ENCODE measurements at regions not wholly inside any gene's neighbourhood (a gene's known extent, or its start where the extent isn't known, plus 50 kb on each side); places are given as distances from the start of the nearest gene placed in this dataset.

DNA sequence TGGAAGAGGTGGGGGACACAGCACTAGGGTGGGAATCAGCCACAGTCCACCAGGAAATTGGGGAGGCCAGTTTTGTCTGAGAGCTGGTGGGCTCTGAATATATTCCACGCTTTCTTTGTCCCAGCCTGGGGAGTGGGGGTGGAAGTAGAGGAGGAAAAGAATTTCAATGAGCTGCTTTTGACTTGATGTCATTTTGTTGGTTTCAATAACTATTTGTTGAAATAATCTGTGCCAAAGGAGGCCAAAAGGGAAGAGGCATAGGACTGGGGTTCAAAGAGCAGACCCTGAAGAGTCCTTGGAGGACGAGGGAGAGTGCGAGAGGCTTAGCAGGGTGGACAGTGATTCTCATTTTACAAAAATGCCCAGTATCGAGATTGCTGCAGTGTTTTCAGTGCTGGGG lies 262.3 kb downstream of the SHQ1 start:
- TF ChIP-seq, protein P1, sequence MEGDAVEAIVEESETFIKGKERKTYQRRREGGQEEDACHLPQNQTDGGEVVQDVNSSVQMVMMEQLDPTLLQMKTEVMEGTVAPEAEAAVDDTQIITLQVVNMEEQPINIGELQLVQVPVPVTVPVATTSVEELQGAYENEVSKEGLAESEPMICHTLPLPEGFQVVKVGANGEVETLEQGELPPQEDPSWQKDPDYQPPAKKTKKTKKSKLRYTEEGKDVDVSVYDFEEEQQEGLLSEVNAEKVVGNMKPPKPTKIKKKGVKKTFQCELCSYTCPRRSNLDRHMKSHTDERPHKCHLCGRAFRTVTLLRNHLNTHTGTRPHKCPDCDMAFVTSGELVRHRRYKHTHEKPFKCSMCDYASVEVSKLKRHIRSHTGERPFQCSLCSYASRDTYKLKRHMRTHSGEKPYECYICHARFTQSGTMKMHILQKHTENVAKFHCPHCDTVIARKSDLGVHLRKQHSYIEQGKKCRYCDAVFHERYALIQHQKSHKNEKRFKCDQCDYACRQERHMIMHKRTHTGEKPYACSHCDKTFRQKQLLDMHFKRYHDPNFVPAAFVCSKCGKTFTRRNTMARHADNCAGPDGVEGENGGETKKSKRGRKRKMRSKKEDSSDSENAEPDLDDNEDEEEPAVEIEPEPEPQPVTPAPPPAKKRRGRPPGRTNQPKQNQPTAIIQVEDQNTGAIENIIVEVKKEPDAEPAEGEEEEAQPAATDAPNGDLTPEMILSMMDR (IDR thresholded peaks at IDR 0.05) = no peak
- TF ChIP-seq POLR2A (IDR thresholded peaks at IDR 0.05) = no peak
